Heart right ventricle (tissue), 16 donors: ENCODE measurements at regions not wholly inside any gene's neighbourhood (a gene's known extent, or its start where the extent isn't known, plus 50 kb on each side); places are given as distances from the start of the nearest gene placed in this dataset.
"Not testable (repeated sequence)": the region's sequence is repeated elsewhere in the genome, so short reads cannot be mapped to it uniquely, and the experiment has no call there.

Experiments used
- ATAC-seq, 8 donors: fragments of 200-7000 bp; cut with Tn5 transposase; one replicate each; pipeline ENCODE4 v1.9.1; 2020; ENCODE audit warnings: mild to moderate bottlenecking in 8 of 8, moderate library complexity in 8 of 8, moderate number of reproducible peaks in 1 of 8
- DNase-seq, 2 donors: peaks; one replicate each; pipeline ENCODE4 v3.0.0-alpha.2; 2020
- H3K27ac ChIP-seq, 10 donors: fragments of 200-600 bp; sonication (generic) in 2 of 10; one replicate each; pipeline versions ENCODE4 v1.5.0 to v1.8.0; 2020 to 2022; ENCODE audit warnings: mild to moderate bottlenecking in 3 of 10
- H3K27me3 ChIP-seq, 7 donors: fragments of 200-600 bp; one replicate each; pipeline ENCODE4 v1.8.0; 2021 to 2022; ENCODE audit warnings: mild to moderate bottlenecking in 2 of 7
- H3K36me3 ChIP-seq, 9 donors: fragments of 200-600 bp; sonication (generic) in 1 of 9; one replicate each; pipeline versions ENCODE4 v1.5.0 to v1.8.0; 2020 to 2022; ENCODE audit warnings: mild to moderate bottlenecking in 2 of 9
- H3K4me1 ChIP-seq, 9 donors: fragments of 200-600 bp; sonication (generic) in 1 of 9; one replicate each; pipeline versions ENCODE4 v1.5.0 to v1.8.0; 2020 to 2022; ENCODE audit warnings: mild to moderate bottlenecking in 4 of 9
- H3K4me3 ChIP-seq, 10 donors: fragments of 200-600 bp; sonication (generic) in 2 of 10; one replicate each; pipeline versions ENCODE4 v1.5.0 to v1.8.0; 2020 to 2022; ENCODE audit warnings: mild to moderate bottlenecking in 7 of 10, moderate library complexity in 2 of 10
- H3K9me3 ChIP-seq, 11 donors: fragments of 200-600 bp in 10 of 11; sonication (generic) in 2 of 11; one replicate each; pipeline versions ENCODE4 v1.5.0 to v1.8.0; 2013 to 2022; ENCODE audit warnings: mild to moderate bottlenecking in 2 of 11, control low read depth in 1 of 11, moderate library complexity in 1 of 11
- WGBS, 2 donors: extraction: QIAGEN DNeasy Blood & Tissue Kit; methylation state at CpG; one replicate each; pipeline ENCODE4 v1.1.7; 2013; ENCODE audit warnings: inconsistent platforms in 1 of 2; 5-methylcytosine and 5-hydroxymethylcytosine counted together
- intact Hi-C, 10 donors: fragments of 100-400 bp; cut with DNase I; formaldehyde crosslinking; loops; one replicate each; pipeline versions ENCODE4 v1.11.1 to v1.14.2; 2022
- TF ChIP-seq, protein P1 (sequence below), 9 donors: fragments of 200-600 bp; sonication (generic) in 2 of 9; IDR thresholded peaks; one replicate each; pipeline versions ENCODE4 v1.5.0 to v1.8.0; 2021 to 2022; ENCODE audit warnings: antibody characterized with exemption in 9 of 9, mild to moderate bottlenecking in 5 of 9, moderate library complexity in 1 of 9
- donor health status: Arrhythmogenic right ventricular cardiomyopathy.
- donor health status: ischemic (EF 13 %, LVEDD 7.1; RV severe dilation, severe dysfunction).
- donor health status: healthy with polysubstance abuse.
- donor health status: DM: no; HTN: yes; CAD: no.
- donor health status: DM: no; HTN: no; CAD: no.
- donor health status: ischemic (EF 25% LVEDD 6.9; RV normal size, moderate dysfunction).
- donor health status: ischemic (EF 25% LVEDD 5.7; RV mildly dilated, moderate dysfunction).
- donor health status: healthy.
- donor health status: DM: yes; HTN: yes; CAD: no.
- donor health status: Ischemic cardiomyopathy.
- donor health status: ischemic (EF 35%, LVEDD 5.7; RV mildly dilated, moderate dysfunction).
- donor health status: nonischemic (EF 11% LVEDD 7.7; RV severe dilation, severe dysfunction).
- donor health status: DM: yes; HTN: yes; CAD: no.
- donor health status: PGD.
- donor health status: ischemic (EF 29% LVEDD 5.4; RV normal size, mild dysfunction).
- donor health status: nonischemic (EF 23%, LVEDD 6.1; RV moderate dilation, normal function).

DNA sequence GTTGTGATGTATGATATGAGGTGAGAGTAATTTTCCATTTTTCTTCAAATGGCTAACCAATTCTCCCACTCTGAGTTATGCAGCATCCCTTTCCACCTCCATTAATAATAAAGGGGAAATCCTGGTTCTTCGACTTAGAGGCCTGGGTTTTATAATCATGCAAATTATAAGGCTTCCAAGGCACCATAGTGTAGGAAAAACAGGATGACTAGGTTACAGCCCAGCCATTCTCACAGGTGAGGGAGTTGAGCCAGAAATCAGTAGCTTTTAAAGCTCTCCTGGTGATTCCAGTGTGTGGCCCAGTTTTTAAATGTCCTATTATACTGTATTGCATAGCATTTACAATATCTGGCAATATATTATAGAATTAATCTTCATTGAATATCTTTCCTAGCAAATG, 203.1 kb downstream of the ARHGEF9 start:
- Histone ChIP-seq H3K4me1 (no peaks in the 10 kb centered on the region), H3K27me3 (no peaks in the 10 kb centered on the region), H3K36me3 (no peaks in the 10 kb centered on the region), H3K4me3 (no peak overlapping the region), H3K27ac (no peak overlapping the region), H3K9me3 (no peaks in the 10 kb centered on the region)
- DNase-seq (no peak), ATAC-seq (no peak)
- 44 to 72% methylated on average over 1 of the region's 1 CpG for whole genome bisulfite sequencing, 2 donors
- TF ChIP-seq, protein P1, sequence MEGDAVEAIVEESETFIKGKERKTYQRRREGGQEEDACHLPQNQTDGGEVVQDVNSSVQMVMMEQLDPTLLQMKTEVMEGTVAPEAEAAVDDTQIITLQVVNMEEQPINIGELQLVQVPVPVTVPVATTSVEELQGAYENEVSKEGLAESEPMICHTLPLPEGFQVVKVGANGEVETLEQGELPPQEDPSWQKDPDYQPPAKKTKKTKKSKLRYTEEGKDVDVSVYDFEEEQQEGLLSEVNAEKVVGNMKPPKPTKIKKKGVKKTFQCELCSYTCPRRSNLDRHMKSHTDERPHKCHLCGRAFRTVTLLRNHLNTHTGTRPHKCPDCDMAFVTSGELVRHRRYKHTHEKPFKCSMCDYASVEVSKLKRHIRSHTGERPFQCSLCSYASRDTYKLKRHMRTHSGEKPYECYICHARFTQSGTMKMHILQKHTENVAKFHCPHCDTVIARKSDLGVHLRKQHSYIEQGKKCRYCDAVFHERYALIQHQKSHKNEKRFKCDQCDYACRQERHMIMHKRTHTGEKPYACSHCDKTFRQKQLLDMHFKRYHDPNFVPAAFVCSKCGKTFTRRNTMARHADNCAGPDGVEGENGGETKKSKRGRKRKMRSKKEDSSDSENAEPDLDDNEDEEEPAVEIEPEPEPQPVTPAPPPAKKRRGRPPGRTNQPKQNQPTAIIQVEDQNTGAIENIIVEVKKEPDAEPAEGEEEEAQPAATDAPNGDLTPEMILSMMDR (IDR thresholded peaks at IDR 0.05), result no peak
- intact Hi-C loops, result no loop called here

DNA sequence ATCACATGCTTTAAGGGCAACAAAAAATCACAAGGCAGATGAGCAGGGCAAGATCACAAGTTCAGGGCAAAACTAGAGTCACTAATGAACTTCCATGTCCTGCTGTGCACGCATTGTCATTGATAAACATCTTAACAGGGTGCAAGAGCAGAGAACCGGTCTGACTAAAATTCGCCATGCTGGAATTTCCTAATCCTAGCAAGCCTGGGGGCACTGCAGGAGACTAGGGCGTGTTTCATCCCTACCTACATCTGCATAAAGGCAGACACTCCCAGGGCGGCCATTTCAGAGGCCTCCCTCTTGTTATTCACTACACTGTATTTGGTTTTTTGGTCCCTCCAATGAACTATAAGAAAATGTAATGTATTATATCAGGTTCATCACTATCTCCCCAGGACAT, 203.6 kb downstream of the ARHGEF9 start:
- WGBS, 2 donors, result 70 to 74% methylated on average over 5 of the region's 5 CpGs
- DNase-seq, result no peak

DNA sequence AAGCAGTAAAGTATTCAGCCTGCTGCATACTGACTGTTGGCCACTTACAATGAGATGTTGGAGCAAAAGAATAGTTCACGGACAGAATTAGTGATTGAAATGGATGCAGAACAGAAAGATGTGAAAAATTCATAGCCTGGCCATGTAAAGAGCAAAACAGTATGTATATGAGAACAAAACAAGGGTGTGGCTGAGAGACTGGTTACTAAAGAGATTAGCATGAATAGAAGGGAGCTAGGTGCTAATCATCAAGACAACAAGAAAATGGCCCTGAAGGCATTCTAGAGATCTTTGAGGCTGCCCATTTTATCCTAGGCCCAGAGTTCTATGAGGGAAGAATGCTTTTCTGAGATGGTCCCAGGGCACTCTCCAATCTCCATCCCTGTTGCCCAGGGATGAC, 208.5 kb downstream of the ARHGEF9 start:
- WGBS, 2 donors, result 75 to 82% methylated on average over 1 of the region's 1 CpG
- Histone ChIP-seq H3K4me3 (no peak overlapping the region), H3K4me1 (no peaks in the 10 kb centered on the region), H3K27me3 (no peaks in the 10 kb centered on the region), H3K36me3 (no peaks in the 10 kb centered on the region), H3K9me3 (no peaks in the 10 kb centered on the region), H3K27ac (no peak overlapping the region)
- no peak for ATAC-seq
- intact Hi-C loops, result no loop called here
- no peak for DNase-seq
- TF ChIP-seq, protein P1 (IDR thresholded peaks at IDR 0.05), result no peak

More for the DNA sequence above, 203.6 kb downstream of the ARHGEF9 start:
- no peaks in the 10 kb centered on the region for H3K4me1 ChIP-seq
- H3K27me3 ChIP-seq, result no peaks in the 10 kb centered on the region
- H3K27ac ChIP-seq, result no peak overlapping the region
- TF ChIP-seq, protein P1 (IDR thresholded peaks at IDR 0.05), result no peak
- intact Hi-C loops, result no loop called here
- no peak overlapping the region for H3K4me3 ChIP-seq
- H3K36me3 ChIP-seq, result no peaks in the 10 kb centered on the region
- H3K9me3 ChIP-seq, result no peaks in the 10 kb centered on the region
- no peak for ATAC-seq

DNA sequence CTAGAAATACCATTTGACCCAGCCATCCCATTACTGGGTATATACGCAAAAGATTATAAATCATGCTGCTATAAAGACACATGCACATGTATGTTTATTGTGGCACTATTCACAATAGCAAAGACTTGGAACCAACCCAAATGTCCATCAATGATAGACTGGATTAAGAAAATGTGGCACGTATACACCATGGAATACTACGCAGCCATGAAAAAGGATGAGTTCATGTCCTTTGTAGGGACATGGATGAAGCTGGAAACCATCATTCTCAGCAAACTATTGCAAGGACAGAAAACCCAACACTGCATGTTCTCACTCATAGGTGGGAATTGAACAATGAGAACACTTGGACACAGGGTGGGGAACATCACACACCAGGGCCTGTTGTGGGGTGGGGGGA, 209.3 kb downstream of the ARHGEF9 start:
- DNase-seq, H3K4me3 ChIP-seq, H3K4me1 ChIP-seq, ATAC-seq, H3K36me3 ChIP-seq, H3K9me3 ChIP-seq, H3K27me3 ChIP-seq, H3K27ac ChIP-seq, intact Hi-C loops: not testable (repeated sequence)
- WGBS, 2 donors, result 75 to 83% methylated on average over 3 of the region's 3 CpGs

DNA sequence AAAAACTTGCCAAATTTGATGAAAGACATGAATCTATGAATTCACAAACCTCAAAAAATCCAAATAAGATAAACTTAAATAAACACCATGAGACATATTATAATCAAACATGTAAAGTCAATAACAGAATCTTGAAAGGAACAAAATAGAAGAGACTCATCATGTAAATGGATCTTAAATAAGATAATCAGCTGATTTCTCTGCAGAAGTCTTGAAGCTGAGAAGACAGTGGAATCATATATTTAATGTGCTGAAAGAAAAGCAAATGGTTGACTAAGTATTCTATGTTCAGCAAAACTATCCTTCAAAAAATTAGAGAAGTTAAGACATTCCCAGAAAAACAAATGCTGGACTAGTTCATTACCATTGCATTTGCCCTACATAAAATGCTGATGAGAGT, 215.7 kb upstream of the SPIN4 start:
- no peak overlapping the region for H3K4me3 ChIP-seq

More for the DNA sequence above, 215.7 kb upstream of the SPIN4 start:
- intact Hi-C loops, result loop anchor here in 1 of 10 donors (10.0 kb wide), 1 partner anchor 188 kb away; a partner anchor contains a TSS
- H3K9me3 ChIP-seq, result peaks cover 0 to 20% (median 0%) of the 10 kb centered on the region in 11 donors
- TF ChIP-seq, protein P1 (IDR thresholded peaks at IDR 0.05), result no peak
- H3K27ac ChIP-seq, result no peak overlapping the region
- ATAC-seq (no peak), DNase-seq (no peak)
- peaks cover 0 to 6% (median 0%) of the 10 kb centered on the region in 9 donors for H3K4me1 ChIP-seq
- H3K27me3 ChIP-seq, result peaks cover 0 to 8% (median 0%) of the 10 kb centered on the region in 7 donors
- H3K36me3 ChIP-seq, result no peaks in the 10 kb centered on the region
